ENCODE measurements at regions not wholly inside any gene's neighbourhood (a gene's known extent, or its start where the extent isn't known, plus 50 kb on each side); places are given as distances from the start of the nearest gene placed in this dataset.
A peak's percentile ranks its signal among the peaks of the same experiment; 100 is the strongest.

DNA sequence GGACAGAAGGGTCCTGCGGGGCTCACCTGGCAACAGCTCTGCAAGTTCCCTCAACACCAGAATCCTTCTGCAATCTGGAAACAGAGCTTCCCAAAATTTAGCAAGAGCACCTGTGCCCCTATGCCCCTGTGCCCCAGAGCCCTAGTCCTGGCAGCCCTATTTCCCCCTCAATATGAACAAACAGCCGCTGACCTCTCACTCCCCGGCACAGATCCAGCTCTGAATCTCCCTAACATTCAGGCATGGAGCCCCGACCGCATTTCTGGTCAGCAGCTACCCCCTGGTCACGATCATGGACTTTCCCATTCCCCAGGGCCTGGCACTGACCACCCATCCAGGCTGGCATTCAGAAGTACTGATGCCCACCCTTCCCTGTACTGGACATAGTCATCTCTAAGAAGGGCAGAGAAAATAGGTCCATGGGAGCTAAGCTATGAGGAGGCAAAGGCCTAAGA lies 110.8 kb upstream of the SMURF2 start:
- no peaks in the 10 kb centered on the region for H3K27me3 ChIP-seq (ENCODE audit: low read length)
- peaks cover 49% of the 10 kb centered on the region for H3K4me1 ChIP-seq (ENCODE audit: low read length)
- H3K9me2 ChIP-seq (replicated peaks; ENCODE audit: insufficient read depth, low read length) = no peaks in the 10 kb centered on the region
- peak overlapping the region; percentile 95 for H3K4me2 ChIP-seq (ENCODE audit: low read depth, low read length, poor library complexity, severe bottlenecking)
- H3K27ac ChIP-seq (ENCODE audit: low read length) = peak overlapping the region; percentile 56; the same call in 1 of the 2 replicates
- peak overlapping the region; percentile 73 for H3K9ac ChIP-seq (ENCODE audit: low read length)
- H2AFZ ChIP-seq (ENCODE audit: low read length) = no peak overlapping the region
- H3K36me3 ChIP-seq (ENCODE audit: insufficient read depth, low read length) = peaks cover 8% of the 10 kb centered on the region; the same call in 1 of the 2 replicates
- H4K20me1 ChIP-seq (ENCODE audit: insufficient read depth, low read depth, low read length) = no peaks in the 10 kb centered on the region
- H3K4me3 ChIP-seq (ENCODE audit: low read length) = peak overlapping the region; percentile 75; the same call in 1 of the 2 replicates
- no peak for DNase-seq
- H3K9me3 ChIP-seq (ENCODE audit: low read length) = no peaks in the 10 kb centered on the region
- peaks cover 55% of the 10 kb centered on the region for H3K79me2 ChIP-seq (ENCODE audit: low read length)

DNA sequence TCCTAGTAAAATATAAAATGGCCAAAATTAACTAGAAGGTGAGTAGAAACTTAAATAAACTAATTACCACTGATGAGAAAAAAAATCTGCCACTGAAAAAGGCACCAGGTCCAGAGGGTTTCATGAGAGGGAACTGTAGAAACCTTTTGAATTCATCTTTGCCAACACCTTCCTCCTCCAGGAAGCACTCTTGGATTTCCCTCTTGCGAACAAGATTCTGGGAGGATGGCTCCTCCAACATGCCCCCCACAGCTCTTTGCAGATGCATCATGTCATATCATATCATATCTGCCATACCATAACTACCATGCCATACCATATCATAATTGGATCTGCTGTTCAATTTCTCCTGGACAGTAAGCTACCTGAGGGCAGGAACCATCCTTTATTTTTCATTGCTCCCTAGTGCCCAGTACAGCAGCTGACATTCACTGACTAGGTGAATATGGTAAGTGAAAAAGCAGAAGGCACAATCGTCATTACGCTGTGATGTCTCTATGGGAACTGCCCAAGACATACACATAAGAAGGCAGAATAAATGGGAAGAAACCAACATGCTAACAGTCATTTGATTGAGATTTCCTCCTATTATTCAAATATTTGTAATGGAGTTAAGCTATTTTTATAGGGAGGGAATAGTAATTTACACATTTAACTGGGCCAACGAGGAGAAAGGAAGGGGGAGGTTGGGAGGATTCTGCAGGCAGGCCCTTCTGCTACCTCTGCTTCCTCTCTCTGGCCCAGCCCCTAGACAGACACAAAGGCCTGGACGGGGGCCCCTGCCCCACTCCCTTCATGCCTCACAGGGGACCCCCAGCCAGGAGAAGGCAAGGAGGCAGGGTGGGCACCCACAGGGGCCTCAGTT lies 110.1 kb upstream of the SMURF2 start:
- Histone ChIP-seq H3K4me2 (ENCODE audit: low read depth, low read length, poor library complexity, severe bottlenecking) (peak overlapping the region; percentile 95), H3K9ac (ENCODE audit: low read length) (peak overlapping the region; percentile 73; the same call in 1 of the 2 replicates)

DNA sequence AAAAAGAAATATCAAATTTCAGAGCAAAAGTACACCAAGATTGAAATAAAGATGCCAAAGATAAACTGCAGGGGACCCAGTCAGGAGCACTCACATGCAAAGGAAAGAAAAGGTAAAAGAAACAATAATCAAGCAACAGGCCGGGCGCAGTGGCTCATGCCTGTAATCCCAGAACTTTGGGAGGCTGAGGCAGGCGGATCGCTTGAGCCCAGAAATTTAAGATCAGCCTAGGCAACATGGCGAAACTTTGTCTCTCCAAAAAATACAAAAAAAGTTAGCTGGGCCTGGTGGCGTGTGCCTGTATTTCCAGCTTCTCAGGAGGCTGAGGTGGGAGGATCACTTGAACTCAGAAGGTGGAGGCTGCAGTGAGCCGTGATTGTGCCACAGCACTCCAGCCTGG lies 107.6 kb upstream of the SMURF2 start:
- DNase-seq = no peak
- Histone ChIP-seq H3K9me2 (replicated peaks; ENCODE audit: insufficient read depth, low read length) (no peaks in the 10 kb centered on the region), H3K9me3 (ENCODE audit: low read length) (no peaks in the 10 kb centered on the region), H3K4me2 (ENCODE audit: low read depth, low read length, poor library complexity, severe bottlenecking) (no peak overlapping the region), H4K20me1 (ENCODE audit: insufficient read depth, low read depth, low read length) (no peaks in the 10 kb centered on the region), H3K79me2 (ENCODE audit: low read length) (peaks cover 56% of the 10 kb centered on the region), H3K27me3 (ENCODE audit: low read length) (no peaks in the 10 kb centered on the region), H3K4me3 (ENCODE audit: low read length) (no peak overlapping the region), H3K27ac (ENCODE audit: low read length) (no peak overlapping the region), H2AFZ (ENCODE audit: low read length) (no peak overlapping the region), H3K9ac (ENCODE audit: low read length) (no peak overlapping the region), H3K4me1 (ENCODE audit: low read length) (peaks cover 21% of the 10 kb centered on the region), H3K36me3 (ENCODE audit: insufficient read depth, low read length) (peaks cover 8% of the 10 kb centered on the region; the same call in 1 of the 2 replicates)

More for the DNA sequence above, 110.1 kb upstream of the SMURF2 start:
- Histone ChIP-seq H3K9me2 (replicated peaks; ENCODE audit: insufficient read depth, low read length) (no peaks in the 10 kb centered on the region), H3K4me3 (ENCODE audit: low read length) (no peak overlapping the region; the same call in 1 of the 2 replicates), H3K79me2 (ENCODE audit: low read length) (peaks cover 61% of the 10 kb centered on the region), H3K27me3 (ENCODE audit: low read length) (no peaks in the 10 kb centered on the region), H3K27ac (ENCODE audit: low read length) (peak overlapping the region; percentile 56; the same call in 1 of the 2 replicates), H4K20me1 (ENCODE audit: insufficient read depth, low read depth, low read length) (no peaks in the 10 kb centered on the region), H3K36me3 (ENCODE audit: insufficient read depth, low read length) (peaks cover 8% of the 10 kb centered on the region; the same call in 1 of the 2 replicates), H3K4me1 (ENCODE audit: low read length) (peaks cover 43% of the 10 kb centered on the region), H2AFZ (ENCODE audit: low read length) (no peak overlapping the region), H3K9me3 (ENCODE audit: low read length) (no peaks in the 10 kb centered on the region)
- DNase-seq = no peak

DNA sequence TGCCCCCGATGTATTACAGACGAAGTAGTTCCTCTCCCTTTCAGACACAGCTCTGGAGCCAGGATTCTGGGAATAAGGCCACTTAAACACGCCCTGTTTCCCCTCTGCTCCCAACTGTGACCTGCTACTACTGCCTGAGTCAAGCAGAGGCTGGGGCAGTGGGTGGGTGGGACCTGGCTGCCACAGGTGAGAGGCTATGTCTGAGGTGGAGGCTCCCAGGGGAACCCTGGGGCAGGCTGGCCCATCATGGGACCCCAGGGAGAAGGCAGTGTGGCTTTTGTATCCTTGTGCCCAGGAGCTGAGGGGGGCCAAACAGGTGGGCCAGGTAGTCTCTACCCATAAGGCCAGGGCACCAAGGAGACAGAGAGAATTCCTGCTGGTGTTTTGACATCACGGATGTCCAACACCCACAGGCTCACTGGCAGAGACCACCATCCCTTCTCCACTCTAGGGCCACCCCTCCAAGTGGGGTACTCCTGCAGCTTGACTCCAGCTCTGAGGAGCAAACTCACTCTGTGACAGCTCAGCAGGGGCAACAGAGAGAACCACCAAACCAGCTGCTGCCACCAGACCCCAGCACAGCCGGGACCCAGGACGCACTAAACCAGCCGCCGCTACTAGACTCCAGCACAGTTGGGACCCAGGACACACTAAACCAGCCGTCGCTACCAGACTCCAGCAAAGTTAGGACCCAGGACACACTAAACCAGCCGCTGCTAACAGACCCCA lies 105.3 kb upstream of the SMURF2 start:
- no peak for DNase-seq
- Histone ChIP-seq H3K9me2 (replicated peaks; ENCODE audit: insufficient read depth, low read length) (no peaks in the 10 kb centered on the region), H3K4me3 (ENCODE audit: low read length) (no peak overlapping the region), H3K4me2 (ENCODE audit: low read depth, low read length, poor library complexity, severe bottlenecking) (no peak overlapping the region), H3K4me1 (ENCODE audit: low read length) (no peaks in the 10 kb centered on the region), H3K9me3 (ENCODE audit: low read length) (no peaks in the 10 kb centered on the region), H3K36me3 (ENCODE audit: insufficient read depth, low read length) (peaks cover 13% of the 10 kb centered on the region; the same call in 1 of the 2 replicates), H3K79me2 (ENCODE audit: low read length) (peaks cover 39% of the 10 kb centered on the region), H3K9ac (ENCODE audit: low read length) (no peak overlapping the region), H3K27me3 (ENCODE audit: low read length) (no peaks in the 10 kb centered on the region), H4K20me1 (ENCODE audit: insufficient read depth, low read depth, low read length) (no peaks in the 10 kb centered on the region), H2AFZ (ENCODE audit: low read length) (no peak overlapping the region), H3K27ac (ENCODE audit: low read length) (no peak overlapping the region)

DNA sequence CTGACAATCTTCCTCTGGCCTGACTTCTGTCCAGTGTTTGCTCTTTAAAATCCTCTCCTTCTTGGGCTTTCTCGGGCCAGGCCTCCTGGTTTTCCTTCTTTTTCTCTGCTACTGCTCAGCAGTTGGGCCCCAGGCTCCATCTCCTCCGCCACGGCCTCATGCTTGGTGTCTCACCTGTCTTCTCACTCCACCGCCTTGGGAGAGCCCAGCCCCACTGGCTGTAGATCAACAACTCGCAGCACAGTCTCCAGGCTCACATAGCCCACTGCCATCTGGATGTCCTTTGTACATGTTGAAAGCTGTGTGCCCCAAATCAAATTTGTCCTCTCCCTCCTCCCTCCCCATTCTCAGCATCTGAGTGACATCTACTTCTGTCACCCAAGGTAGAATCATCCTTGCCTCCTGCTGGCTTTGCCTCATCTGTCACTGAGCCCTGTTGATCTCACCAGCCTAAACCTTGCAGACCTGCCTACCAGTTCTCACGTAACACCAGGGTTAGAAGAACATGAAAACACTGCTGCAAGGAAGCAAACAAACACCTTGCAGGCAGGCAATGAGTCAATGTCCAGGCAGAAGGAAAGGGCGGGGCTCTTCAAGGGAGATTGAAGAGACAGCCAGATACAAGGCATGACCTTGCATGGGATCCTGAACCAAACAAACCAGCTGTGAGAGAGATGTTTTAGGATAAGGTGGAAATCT lies 103.2 kb upstream of the SMURF2 start:
- Histone ChIP-seq H3K4me3 (ENCODE audit: low read length) (no peak overlapping the region), H3K79me2 (ENCODE audit: low read length) (peaks cover 28% of the 10 kb centered on the region), H3K4me1 (ENCODE audit: low read length) (no peaks in the 10 kb centered on the region)

DNA sequence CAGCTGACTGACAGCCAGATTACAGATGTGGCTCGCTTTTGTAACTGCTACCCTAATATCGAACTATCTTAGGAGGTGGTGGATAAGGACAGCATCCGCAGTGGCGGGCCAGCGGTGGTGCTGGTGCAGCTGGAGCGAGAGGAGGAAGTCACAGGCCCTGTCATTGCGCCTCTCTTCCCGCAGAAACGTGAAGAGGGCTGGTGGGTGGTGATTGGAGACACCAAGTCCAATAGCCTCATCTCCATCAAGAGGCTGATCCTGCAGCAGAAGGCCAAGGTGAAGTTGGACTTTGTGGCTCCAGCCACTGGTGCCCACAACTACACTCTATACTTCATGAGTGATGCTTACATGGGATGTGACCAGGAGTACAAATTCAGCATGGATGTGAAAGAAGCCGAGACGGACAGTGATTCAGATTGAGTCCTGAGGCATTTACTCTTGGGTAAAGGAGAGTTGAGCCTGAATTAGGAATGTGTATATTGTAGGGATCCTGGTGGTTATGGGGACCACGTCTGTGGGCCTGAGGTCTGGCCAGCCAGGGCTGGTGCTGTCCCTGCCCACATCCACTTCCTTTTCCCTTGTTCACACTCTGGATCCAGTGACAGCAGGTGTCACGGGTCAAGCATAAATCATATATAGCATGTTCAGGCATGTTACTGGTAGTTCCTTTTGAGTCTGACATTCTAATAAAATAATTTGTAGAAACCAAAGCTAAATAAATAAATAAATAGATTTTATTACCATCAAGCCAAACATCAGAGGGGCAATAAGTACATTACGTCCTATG lies 89.0 kb upstream of the SMURF2 start:
- no peak overlapping the region for H3K27ac ChIP-seq (ENCODE audit: low read length)
- no peaks in the 10 kb centered on the region for H3K9me2 ChIP-seq (replicated peaks; ENCODE audit: insufficient read depth, low read length)
- no peaks in the 10 kb centered on the region for H3K9me3 ChIP-seq (ENCODE audit: low read length)
- H2AFZ ChIP-seq (ENCODE audit: low read length) = no peak overlapping the region
- no peak overlapping the region for H3K9ac ChIP-seq (ENCODE audit: low read length)
- peaks cover 10% of the 10 kb centered on the region for H3K36me3 ChIP-seq (ENCODE audit: insufficient read depth, low read length)
- no peak overlapping the region for H3K4me3 ChIP-seq (ENCODE audit: low read length)
- no peak for DNase-seq
- H3K27me3 ChIP-seq (ENCODE audit: low read length) = no peaks in the 10 kb centered on the region
- no peak overlapping the region for H3K4me2 ChIP-seq (ENCODE audit: low read depth, low read length, poor library complexity, severe bottlenecking)
- no peaks in the 10 kb centered on the region for H3K4me1 ChIP-seq (ENCODE audit: low read length)
- H4K20me1 ChIP-seq (ENCODE audit: insufficient read depth, low read depth, low read length) = no peaks in the 10 kb centered on the region
- no peaks in the 10 kb centered on the region for H3K79me2 ChIP-seq (ENCODE audit: low read length)

More for the DNA sequence above, 103.2 kb upstream of the SMURF2 start:
- Histone ChIP-seq H2AFZ (ENCODE audit: low read length) (no peak overlapping the region), H3K27ac (ENCODE audit: low read length) (no peak overlapping the region), H4K20me1 (ENCODE audit: insufficient read depth, low read depth, low read length) (no peaks in the 10 kb centered on the region), H3K9ac (ENCODE audit: low read length) (no peak overlapping the region), H3K9me3 (ENCODE audit: low read length) (no peaks in the 10 kb centered on the region), H3K36me3 (ENCODE audit: insufficient read depth, low read length) (peaks cover 17% of the 10 kb centered on the region), H3K4me2 (ENCODE audit: low read depth, low read length, poor library complexity, severe bottlenecking) (no peak overlapping the region), H3K9me2 (replicated peaks; ENCODE audit: insufficient read depth, low read length) (no peaks in the 10 kb centered on the region), H3K27me3 (ENCODE audit: low read length) (no peaks in the 10 kb centered on the region)
- DNase-seq = no peak

DNA sequence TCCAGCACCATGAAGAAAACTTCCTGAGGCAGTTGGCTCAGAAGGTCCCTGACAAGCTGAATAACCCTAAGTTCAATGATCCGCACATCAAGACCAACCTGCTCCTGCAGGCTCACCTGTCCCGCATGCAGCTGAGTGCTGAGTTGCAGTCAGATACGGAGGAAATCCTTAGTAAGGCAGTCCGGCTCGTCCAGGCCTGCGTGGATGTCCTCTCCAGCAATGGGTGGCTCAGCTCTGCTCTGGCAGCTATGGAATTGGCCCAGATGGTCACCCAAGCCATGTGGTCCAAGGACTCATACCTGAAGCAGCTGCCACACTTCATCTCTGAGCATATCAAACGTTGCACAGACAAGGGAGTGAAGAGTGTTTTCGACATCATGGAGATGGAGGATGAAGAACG lies 88.4 kb upstream of the SMURF2 start:
- Histone ChIP-seq H4K20me1 (ENCODE audit: insufficient read depth, low read depth, low read length) (no peaks in the 10 kb centered on the region), H3K79me2 (ENCODE audit: low read length) (no peaks in the 10 kb centered on the region), H3K27ac (ENCODE audit: low read length) (no peak overlapping the region), H3K36me3 (ENCODE audit: insufficient read depth, low read length) (peaks cover 5% of the 10 kb centered on the region; the same call in 1 of the 2 replicates), H3K4me1 (ENCODE audit: low read length) (no peaks in the 10 kb centered on the region), H3K27me3 (ENCODE audit: low read length) (no peaks in the 10 kb centered on the region), H3K9me2 (replicated peaks; ENCODE audit: insufficient read depth, low read length) (no peaks in the 10 kb centered on the region), H3K9me3 (ENCODE audit: low read length) (no peaks in the 10 kb centered on the region), H3K9ac (ENCODE audit: low read length) (no peak overlapping the region), H3K4me2 (ENCODE audit: low read depth, low read length, poor library complexity, severe bottlenecking) (no peak overlapping the region), H2AFZ (ENCODE audit: low read length) (no peak overlapping the region), H3K4me3 (ENCODE audit: low read length) (no peak overlapping the region)
- no peak for DNase-seq
